Fibroblast of mammary gland (primary cell): ENCODE measurements at regions not wholly inside any gene's neighbourhood (a gene's known extent, or its start where the extent isn't known, plus 50 kb on each side); places are given as distances from the start of the nearest gene placed in this dataset.

Source experiments
- DNase-seq: peaks from one replicate; pipeline ENCODE4 v3.0.0-alpha.2; 2010; ENCODE audit warnings: low read depth
- H3K4me3 ChIP-seq: 2 replicates; pipeline ENCODE4 v1.5.1; 2011; ENCODE audit warnings: low read depth, mild to moderate bottlenecking, low read length, moderate library complexity; ENCODE audit not compliant: control insufficient read depth
- CTCF ChIP-seq: conservative IDR thresholded peaks from 2 replicates; pipeline ENCODE4 v1.5.1; 2011; ENCODE audit warnings: low read depth, low read length, inconsistent platforms; ENCODE audit not compliant: control insufficient read depth, insufficient read depth

- no peak for TF ChIP-seq CTCF
- no peak for DNase-seq
- H3K4me3 ChIP-seq = no peak overlapping the region
These were observed 93.4 kb upstream of the HOXC13 start for GRCh38 chr12:53844994-53845844.

GRCh38 chr12:53845932-53846331 is 92.7 kb upstream of the HOXC13 start:
- DNase-seq = no peak
- H3K4me3 ChIP-seq = no peak overlapping the region
- no peak for TF ChIP-seq CTCF

GRCh38 chr12:53849113-53849512 is 89.5 kb upstream of the HOXC13 start:
- TF ChIP-seq CTCF = no peak
- no peak for DNase-seq
- H3K4me3 ChIP-seq = no peak overlapping the region

- no peak for TF ChIP-seq CTCF
- DNase-seq = no peak
- H3K4me3 ChIP-seq = no peak overlapping the region
These were observed 89.0 kb upstream of the HOXC13 start for GRCh38 chr12:53849656-53850055.

GRCh38 chr12:53852061-53852460 is 86.6 kb upstream of the HOXC13 start:
- TF ChIP-seq CTCF = no peak
- no peak overlapping the region for H3K4me3 ChIP-seq
- DNase-seq = no peak

DNA sequence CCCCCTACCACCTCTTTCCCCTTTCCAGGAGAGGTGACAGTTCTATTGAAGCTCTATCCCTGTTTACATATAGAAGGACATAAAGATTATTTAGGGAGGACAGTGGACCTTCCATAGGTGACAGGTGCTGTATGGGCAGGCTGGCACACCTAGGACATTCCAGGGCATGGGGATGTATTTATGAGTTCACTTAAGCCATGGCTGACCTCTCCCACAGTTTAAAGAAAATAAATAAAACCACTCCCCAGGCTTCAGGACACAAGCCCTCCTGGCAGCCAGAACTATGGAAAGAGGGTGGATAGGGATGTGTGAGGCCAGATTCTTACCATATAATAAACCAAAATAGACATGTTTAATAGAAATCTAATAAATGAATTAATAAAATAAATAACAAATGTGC is 85.6 kb upstream of the HOXC13 start:
- TF ChIP-seq CTCF = no peak
- no peak for DNase-seq

DNA sequence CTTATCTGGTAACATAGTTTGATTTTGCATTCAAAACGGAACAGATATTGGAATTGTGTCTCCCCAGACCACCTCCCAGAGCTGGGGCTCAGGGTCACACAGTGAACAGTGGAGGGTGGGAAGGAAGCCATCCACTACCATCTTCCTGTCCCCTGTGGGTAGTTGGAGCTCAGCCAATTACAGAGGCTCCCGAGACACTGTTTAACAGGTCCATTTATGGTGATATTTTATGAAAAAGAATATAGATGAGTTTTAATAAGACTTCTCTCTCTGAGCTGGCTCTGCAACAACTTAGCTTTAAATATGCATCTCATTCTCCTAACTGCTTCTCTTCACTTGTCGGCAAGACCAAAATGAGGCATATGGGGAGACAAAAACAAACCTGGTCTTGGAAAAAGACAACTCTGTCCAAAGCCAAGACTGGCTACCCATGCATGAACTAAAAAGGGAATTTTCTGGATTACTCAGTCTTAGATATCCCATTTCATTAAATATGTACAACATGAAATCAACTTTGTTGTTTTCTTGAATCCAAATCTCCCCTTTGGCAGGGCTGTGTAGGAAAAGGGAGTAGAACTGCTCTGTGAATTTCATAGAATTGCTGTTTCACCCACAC is 83.8 kb upstream of the HOXC13 start:
- no peak for TF ChIP-seq CTCF
- DNase-seq = no peak
- no peak overlapping the region for H3K4me3 ChIP-seq

More for the DNA sequence above, 85.6 kb upstream of the HOXC13 start:
- H3K4me3 ChIP-seq = no peak overlapping the region
